ENCODE measurements at regions not wholly inside any gene's neighbourhood (a gene's known extent, or its start where the extent isn't known, plus 50 kb on each side); places are given as distances from the start of the nearest gene placed in this dataset.

- DNase-seq (ENCODE audit: extremely low spot score): no peak
- ChIA-PET CTCF (no interaction called here), POLR2A (no interaction called here)
- TF ChIP-seq, protein P1, sequence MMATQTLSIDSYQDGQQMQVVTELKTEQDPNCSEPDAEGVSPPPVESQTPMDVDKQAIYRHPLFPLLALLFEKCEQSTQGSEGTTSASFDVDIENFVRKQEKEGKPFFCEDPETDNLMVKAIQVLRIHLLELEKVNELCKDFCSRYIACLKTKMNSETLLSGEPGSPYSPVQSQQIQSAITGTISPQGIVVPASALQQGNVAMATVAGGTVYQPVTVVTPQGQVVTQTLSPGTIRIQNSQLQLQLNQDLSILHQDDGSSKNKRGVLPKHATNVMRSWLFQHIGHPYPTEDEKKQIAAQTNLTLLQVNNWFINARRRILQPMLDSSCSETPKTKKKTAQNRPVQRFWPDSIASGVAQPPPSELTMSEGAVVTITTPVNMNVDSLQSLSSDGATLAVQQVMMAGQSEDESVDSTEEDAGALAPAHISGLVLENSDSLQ (IDR thresholded peaks at IDR 0.05): no peak
- no peak for TF ChIP-seq SP1 (IDR thresholded peaks at IDR 0.05)
- no peak for TF ChIP-seq ARNT (IDR thresholded peaks at IDR 0.05)
- no peak for TF ChIP-seq ZNF384 (IDR thresholded peaks at IDR 0.05)
- no peak for TF ChIP-seq FOXM1 (IDR thresholded peaks at IDR 0.05; ENCODE audit: borderline replicate concordance)
Observed at GRCh38 chr11:11213117-11213516, 139.9 kb downstream of the CSNK2A3 start.

DNA sequence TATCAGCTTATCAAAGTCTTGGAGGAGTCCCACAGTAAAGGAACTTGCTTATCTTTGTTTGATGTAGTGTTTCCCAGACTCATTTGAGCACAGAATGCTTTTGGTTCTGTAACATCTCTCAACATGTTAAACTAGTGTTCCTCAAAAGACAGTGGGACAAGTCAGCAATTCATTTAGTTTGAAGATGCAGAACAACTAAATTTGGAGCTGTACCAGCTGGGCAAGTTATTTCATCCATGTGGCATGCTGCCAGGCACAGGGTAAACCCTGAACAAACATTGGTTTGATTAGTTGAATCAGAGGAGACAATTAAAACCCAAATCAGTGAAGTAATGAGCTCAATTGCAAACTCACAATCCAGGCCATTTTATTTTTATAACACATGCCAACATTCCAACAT, 141.2 kb downstream of the CSNK2A3 start:
- no peak for DNase-seq (ENCODE audit: extremely low spot score)
- TF ChIP-seq, protein P1 (IDR thresholded peaks at IDR 0.05): no peak
- TF ChIP-seq FOXK2 (IDR thresholded peaks at IDR 0.05): no peak
- no peak for TF ChIP-seq FOXM1 (IDR thresholded peaks at IDR 0.05; ENCODE audit: borderline replicate concordance)
- TF ChIP-seq CTBP1 (IDR thresholded peaks at IDR 0.05; ENCODE audit: borderline replicate concordance): no peak
- TF ChIP-seq HDGF (IDR thresholded peaks at IDR 0.05; ENCODE audit: borderline replicate concordance): no peak
- TF ChIP-seq BHLHE40 (IDR thresholded peaks at IDR 0.05; ENCODE audit: borderline replicate concordance): no peak
- TF ChIP-seq SP1 (IDR thresholded peaks at IDR 0.05): no peak
- no peak for TF ChIP-seq FOXA1 (IDR thresholded peaks at IDR 0.05)
- no peak for TF ChIP-seq ZNF384 (IDR thresholded peaks at IDR 0.05)
- no peak for TF ChIP-seq SUZ12 (IDR thresholded peaks at IDR 0.05)
- no peak for TF ChIP-seq ELF4 (IDR thresholded peaks at IDR 0.05)
- no peak for TF ChIP-seq TARDBP (IDR thresholded peaks at IDR 0.05)
- no peak for TF ChIP-seq L3MBTL2 (conservative IDR thresholded peaks at IDR 0.05)
- TF ChIP-seq NFRKB (IDR thresholded peaks at IDR 0.05): no peak
- TF ChIP-seq LEF1 (IDR thresholded peaks at IDR 0.05; ENCODE audit: borderline replicate concordance): no peak
- POLR2A ChIA-PET: no interaction called here
- CTCF ChIA-PET: no interaction called here

DNA sequence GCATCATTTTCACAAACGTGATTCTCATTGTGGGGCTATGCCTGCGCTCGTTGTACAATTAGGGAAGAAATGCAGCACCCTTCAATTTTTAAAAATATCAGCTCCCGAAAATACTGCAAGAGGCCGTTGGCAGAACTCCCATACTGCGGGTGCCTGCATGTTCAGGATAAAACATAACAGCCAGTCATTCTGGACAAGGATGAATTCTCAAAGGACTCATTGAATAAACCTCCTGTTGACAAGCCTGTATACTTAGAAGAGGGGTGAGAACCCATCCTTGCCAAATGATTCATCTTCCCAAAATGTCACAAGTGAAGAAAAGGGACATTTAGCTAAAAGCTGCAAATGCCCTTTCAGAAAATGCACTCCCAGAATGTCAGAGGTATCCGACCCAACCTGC, 141.9 kb downstream of the CSNK2A3 start:
- no peak for DNase-seq (ENCODE audit: extremely low spot score)
- TF ChIP-seq L3MBTL2 (conservative IDR thresholded peaks at IDR 0.05) (no peak), CTBP1 (IDR thresholded peaks at IDR 0.05; ENCODE audit: borderline replicate concordance) (no peak)
- CTCF ChIA-PET: no interaction called here
- POLR2A ChIA-PET: no interaction called here

DNA sequence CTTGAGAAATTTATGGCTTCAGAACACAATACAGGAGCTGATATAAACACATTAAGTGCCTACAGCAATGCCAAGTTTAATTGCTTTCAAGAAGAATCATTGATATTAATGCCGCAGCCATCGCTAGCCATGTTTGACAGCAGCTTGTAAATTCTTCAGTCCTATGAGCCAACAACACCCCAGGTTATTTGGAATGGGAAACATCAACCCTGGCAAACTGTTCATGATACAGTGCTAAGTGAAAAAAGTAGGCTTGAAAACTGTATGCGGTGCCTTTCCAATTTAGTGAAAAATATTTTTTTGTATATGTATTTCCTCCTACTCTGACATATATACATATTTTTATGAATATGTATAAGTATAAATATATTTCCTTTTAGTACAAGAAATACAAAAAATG, 142.6 kb downstream of the CSNK2A3 start:
- TF ChIP-seq LEF1 (IDR thresholded peaks at IDR 0.05; ENCODE audit: borderline replicate concordance): no peak
- no peak for TF ChIP-seq HDGF (IDR thresholded peaks at IDR 0.05; ENCODE audit: borderline replicate concordance)
- no peak for TF ChIP-seq FOXK2 (IDR thresholded peaks at IDR 0.05)
- TF ChIP-seq ELF4 (IDR thresholded peaks at IDR 0.05): no peak
- TF ChIP-seq L3MBTL2 (conservative IDR thresholded peaks at IDR 0.05): no peak
- TF ChIP-seq CTBP1 (IDR thresholded peaks at IDR 0.05; ENCODE audit: borderline replicate concordance): no peak
- TF ChIP-seq TARDBP (IDR thresholded peaks at IDR 0.05): no peak
- TF ChIP-seq, protein P1 (IDR thresholded peaks at IDR 0.05): no peak
- no peak for TF ChIP-seq NFRKB (IDR thresholded peaks at IDR 0.05)
- no peak for TF ChIP-seq ZNF384 (IDR thresholded peaks at IDR 0.05)
- DNase-seq (ENCODE audit: extremely low spot score): no peak
- ChIA-PET POLR2A (no interaction called here), CTCF (no interaction called here)

DNA sequence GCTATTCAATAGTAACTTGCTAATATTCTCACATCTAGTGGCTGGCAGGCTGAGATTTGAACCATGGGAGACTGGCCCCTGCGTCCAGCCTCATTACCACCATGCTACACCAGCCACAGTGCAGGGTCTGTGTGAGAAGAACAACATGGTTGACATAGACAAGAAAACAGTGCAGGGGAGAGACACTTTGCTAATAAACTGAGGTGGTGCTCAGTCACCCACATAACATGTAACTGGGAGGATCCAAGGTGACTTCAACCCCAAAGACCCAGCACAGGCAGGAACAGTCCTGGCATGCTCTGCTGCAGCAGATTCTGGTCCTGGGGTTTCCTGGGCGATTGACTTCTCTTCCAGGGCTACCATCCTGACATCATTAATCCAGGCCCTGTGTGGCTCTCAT, 143.1 kb downstream of the CSNK2A3 start:
- no peak for DNase-seq (ENCODE audit: extremely low spot score)
- POLR2A ChIA-PET: no interaction called here
- CTCF ChIA-PET: no interaction called here
- TF ChIP-seq SUZ12 (IDR thresholded peaks at IDR 0.05) (no peak), ZNF384 (IDR thresholded peaks at IDR 0.05) (no peak)

DNA sequence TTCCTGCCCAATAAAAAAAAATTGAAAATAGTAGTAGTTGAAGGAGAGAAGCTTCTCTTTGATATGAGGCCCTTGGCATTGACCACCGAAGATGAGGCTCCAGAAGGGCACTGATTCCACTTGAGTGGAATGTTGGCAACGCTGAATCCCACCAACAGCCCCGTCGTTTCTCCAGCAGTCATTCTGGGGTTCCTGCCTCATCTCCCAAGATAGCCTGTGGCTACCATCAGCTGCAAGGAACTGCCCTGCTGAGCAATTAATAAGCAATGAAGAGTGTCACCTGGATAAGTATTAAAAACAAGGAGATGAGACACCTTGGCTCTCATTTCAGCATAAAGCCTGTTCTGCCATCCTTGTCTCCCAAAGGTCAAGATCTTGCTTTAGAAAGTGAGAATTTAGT, 144.1 kb downstream of the CSNK2A3 start:
- no peak for DNase-seq (ENCODE audit: extremely low spot score)
- POLR2A ChIA-PET: no interaction called here
- TF ChIP-seq ELF4 (IDR thresholded peaks at IDR 0.05): no peak
- TF ChIP-seq SUZ12 (IDR thresholded peaks at IDR 0.05): no peak
- TF ChIP-seq ZNF384 (IDR thresholded peaks at IDR 0.05): no peak
- TF ChIP-seq FOXA1 (IDR thresholded peaks at IDR 0.05): no peak
- no peak for TF ChIP-seq ARNT (IDR thresholded peaks at IDR 0.05)
- no peak for TF ChIP-seq TARDBP (IDR thresholded peaks at IDR 0.05)
- TF ChIP-seq L3MBTL2 (conservative IDR thresholded peaks at IDR 0.05): no peak
- TF ChIP-seq CTBP1 (IDR thresholded peaks at IDR 0.05; ENCODE audit: borderline replicate concordance): no peak
- no peak for TF ChIP-seq NFRKB (IDR thresholded peaks at IDR 0.05)
- TF ChIP-seq, protein P1 (IDR thresholded peaks at IDR 0.05): no peak
- no peak for TF ChIP-seq SP1 (IDR thresholded peaks at IDR 0.05)
- TF ChIP-seq BHLHE40 (IDR thresholded peaks at IDR 0.05; ENCODE audit: borderline replicate concordance): no peak
- TF ChIP-seq LEF1 (IDR thresholded peaks at IDR 0.05; ENCODE audit: borderline replicate concordance): no peak
- no peak for TF ChIP-seq FOXK2 (IDR thresholded peaks at IDR 0.05)
- CTCF ChIA-PET: no interaction called here

DNA sequence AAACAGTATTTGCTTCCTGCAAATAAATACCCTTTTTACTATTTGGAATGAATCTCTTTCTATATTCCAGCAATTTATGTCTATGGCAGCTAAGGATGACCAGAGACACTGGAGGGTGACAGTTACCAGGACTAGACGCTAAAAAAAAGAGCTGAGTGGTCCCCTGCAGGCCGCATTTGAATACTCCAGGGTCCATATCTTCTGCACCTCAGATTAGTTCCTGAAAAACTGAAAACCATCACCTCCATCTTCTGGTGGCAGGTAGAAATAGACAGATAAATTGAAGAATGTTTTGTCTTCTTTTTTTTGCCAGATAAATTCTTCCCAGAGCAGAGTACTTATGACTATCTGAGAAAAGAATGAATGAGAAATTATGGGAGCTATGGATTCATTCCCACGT, 145.6 kb downstream of the CSNK2A3 start:
- TF ChIP-seq, protein P1 (IDR thresholded peaks at IDR 0.05): no peak
- TF ChIP-seq ELF4 (IDR thresholded peaks at IDR 0.05) (no peak), L3MBTL2 (conservative IDR thresholded peaks at IDR 0.05) (no peak), SP1 (IDR thresholded peaks at IDR 0.05) (no peak), HDGF (IDR thresholded peaks at IDR 0.05; ENCODE audit: borderline replicate concordance) (no peak), FOXM1 (IDR thresholded peaks at IDR 0.05; ENCODE audit: borderline replicate concordance) (no peak), FOXK2 (IDR thresholded peaks at IDR 0.05) (no peak), ARNT (IDR thresholded peaks at IDR 0.05) (no peak), CTBP1 (IDR thresholded peaks at IDR 0.05; ENCODE audit: borderline replicate concordance) (no peak), TARDBP (IDR thresholded peaks at IDR 0.05) (no peak), ZNF384 (IDR thresholded peaks at IDR 0.05) (no peak), BHLHE40 (IDR thresholded peaks at IDR 0.05; ENCODE audit: borderline replicate concordance) (no peak), SUZ12 (IDR thresholded peaks at IDR 0.05) (no peak), LEF1 (IDR thresholded peaks at IDR 0.05; ENCODE audit: borderline replicate concordance) (no peak), FOXA1 (IDR thresholded peaks at IDR 0.05) (no peak), NFRKB (IDR thresholded peaks at IDR 0.05) (no peak)
- DNase-seq (ENCODE audit: extremely low spot score): no peak
- ChIA-PET POLR2A (no interaction called here), CTCF (interaction anchor here (0.7 kb wide), 1 partner anchor 569 kb away, joined by 8 read pairs; no protein-coding TSS in a partner anchor)
